Loucy (cell line): ENCODE measurements at regions not wholly inside any gene's neighbourhood (a gene's known extent, or its start where the extent isn't known, plus 50 kb on each side); places are given as distances from the start of the nearest gene placed in this dataset.

Experiments
- CTCF ChIP-seq: fragments of 200-600 bp; sonication (generic); conservative IDR thresholded peaks from 2 replicates; pipeline ENCODE4 v1.5.1; 2014; ENCODE audit warnings: mild to moderate bottlenecking, antibody characterized with exemption, low read length
- EZH2phosphoT487 ChIP-seq: fragments of 200-600 bp; IDR thresholded peaks from 2 replicates; pipeline ENCODE4 v1.6.1; 2018; ENCODE audit warnings: antibody characterized with exemption, mild to moderate bottlenecking, moderate library complexity, borderline replicate concordance

- TF ChIP-seq CTCF (no peak), EZH2phosphoT487 (no peak)
Measured at GRCh38 chr3:171939578-171939977, 96.4 kb downstream of the TMEM212 start.
